Kidney (tissue), 13 donors: ENCODE measurements at regions not wholly inside any gene's neighbourhood (a gene's known extent, or its start where the extent isn't known, plus 50 kb on each side); places are given as distances from the start of the nearest gene placed in this dataset.

Source experiments
- DNase-seq, 5 donors: peaks; one replicate each; pipeline ENCODE4 v3.0.0-alpha.2; 2013 to 2020
- FAIRE-seq: peaks from 2 replicates; lab custom pipeline; 2012; peaks lifted over from hg19 to GRCh38; lab: Jason Lieb, UNC
- H3K27ac ChIP-seq, 2 donors: one replicate each; pipeline ENCODE4 v1.7.0; 2013; ENCODE audit warnings: low read depth in 2 of 2, low read length in 2 of 2, inconsistent platforms in 1 of 2
- H3K27me3 ChIP-seq: one replicate; pipeline ENCODE4 v1.7.1; 2013; ENCODE audit warnings: low read length, inconsistent platforms; ENCODE audit not compliant: control insufficient read depth, insufficient read depth
- H3K36me3 ChIP-seq, 3 donors: one replicate each; pipeline versions ENCODE4 v1.7.0 to v1.7.1; 2013; ENCODE audit warnings: low read length in 3 of 3, control low read depth in 1 of 3, inconsistent platforms in 1 of 3; ENCODE audit not compliant: insufficient read depth in 3 of 3, control insufficient read depth in 2 of 3
- H3K4me1 ChIP-seq, 3 donors: one replicate each; pipeline versions ENCODE4 v1.7.0 to v1.7.1; 2013; ENCODE audit warnings: low read length in 3 of 3, inconsistent platforms in 1 of 3, low read depth in 1 of 3; ENCODE audit not compliant: control insufficient read depth in 2 of 3, insufficient read depth in 2 of 3
- H3K4me3 ChIP-seq, 3 donors: one replicate each; pipeline versions ENCODE4 v1.7.0 to v1.8.1; 2013; ENCODE audit warnings: low read length in 3 of 3, control low read depth in 1 of 3, inconsistent platforms in 1 of 3
- H3K9ac ChIP-seq, 3 donors: one replicate each; pipeline versions ENCODE4 v1.7.0 to v1.7.1; 2013; ENCODE audit warnings: low read length in 3 of 3, control low read depth in 1 of 3, inconsistent platforms in 1 of 3
- H3K9me3 ChIP-seq, 3 donors: one replicate each; pipeline versions ENCODE4 v1.7.0 to v1.7.1; 2013; ENCODE audit warnings: low read length in 3 of 3, control low read depth in 1 of 3, inconsistent platforms in 1 of 3; ENCODE audit not compliant: control insufficient read depth in 2 of 3, insufficient read depth in 1 of 3
- intact Hi-C: fragments of 100-400 bp; cut with DNase I; formaldehyde crosslinking; loops from one replicate; pipeline ENCODE4 v1.11.1; 2022
- TF ChIP-seq, protein P1 (sequence below): IDR thresholded peaks from 3 replicates; pipeline ENCODE4 v1.5.1; 2012; ENCODE audit warnings: mild to moderate bottlenecking, moderate library complexity, borderline replicate concordance; ENCODE audit not compliant: insufficient read depth; ENCODE audit errors: extremely low read depth
- donor health status: control.
- donor health status: control.
- donor health status: control.
- donor health status: control.
- donor health status: control.
- donor health status: DM: yes; HTN: yes; CAD: no.
- donor health status: Normal renal cell carcinoma (clear cell type).

DNA sequence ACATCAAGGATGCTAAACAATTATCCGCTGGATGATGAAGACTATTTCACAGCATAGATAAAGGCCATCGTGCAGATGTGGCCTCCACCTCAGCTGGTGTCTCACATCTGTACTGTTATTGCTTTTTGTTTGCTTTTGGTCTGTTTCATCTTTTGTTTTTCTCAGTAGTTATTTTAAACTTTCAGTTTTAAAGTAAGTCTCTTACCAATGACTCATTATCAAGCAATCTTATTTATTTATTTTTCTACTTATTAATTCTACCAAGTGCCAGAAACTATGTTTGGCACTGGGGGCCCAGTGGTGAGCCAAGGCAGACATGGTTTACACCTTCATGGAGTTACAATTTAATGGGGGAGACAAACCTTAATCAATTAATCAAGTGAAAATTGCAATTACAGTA, 250.9 kb upstream of the TMEM72 start:
- intact Hi-C loops = no loop called here
- FAIRE-seq (no peak), DNase-seq (no peak)
- H3K9me3 ChIP-seq = no peaks in the 10 kb centered on the region
- TF ChIP-seq, protein P1, sequence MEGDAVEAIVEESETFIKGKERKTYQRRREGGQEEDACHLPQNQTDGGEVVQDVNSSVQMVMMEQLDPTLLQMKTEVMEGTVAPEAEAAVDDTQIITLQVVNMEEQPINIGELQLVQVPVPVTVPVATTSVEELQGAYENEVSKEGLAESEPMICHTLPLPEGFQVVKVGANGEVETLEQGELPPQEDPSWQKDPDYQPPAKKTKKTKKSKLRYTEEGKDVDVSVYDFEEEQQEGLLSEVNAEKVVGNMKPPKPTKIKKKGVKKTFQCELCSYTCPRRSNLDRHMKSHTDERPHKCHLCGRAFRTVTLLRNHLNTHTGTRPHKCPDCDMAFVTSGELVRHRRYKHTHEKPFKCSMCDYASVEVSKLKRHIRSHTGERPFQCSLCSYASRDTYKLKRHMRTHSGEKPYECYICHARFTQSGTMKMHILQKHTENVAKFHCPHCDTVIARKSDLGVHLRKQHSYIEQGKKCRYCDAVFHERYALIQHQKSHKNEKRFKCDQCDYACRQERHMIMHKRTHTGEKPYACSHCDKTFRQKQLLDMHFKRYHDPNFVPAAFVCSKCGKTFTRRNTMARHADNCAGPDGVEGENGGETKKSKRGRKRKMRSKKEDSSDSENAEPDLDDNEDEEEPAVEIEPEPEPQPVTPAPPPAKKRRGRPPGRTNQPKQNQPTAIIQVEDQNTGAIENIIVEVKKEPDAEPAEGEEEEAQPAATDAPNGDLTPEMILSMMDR = no peak
- no peak overlapping the region for H3K9ac ChIP-seq
- H3K4me3 ChIP-seq = no peak overlapping the region
- no peaks in the 10 kb centered on the region for H3K27me3 ChIP-seq
- no peaks in the 10 kb centered on the region for H3K4me1 ChIP-seq
- H3K27ac ChIP-seq = no peak overlapping the region
- H3K36me3 ChIP-seq = no peaks in the 10 kb centered on the region

- FAIRE-seq = no peak
- Histone ChIP-seq H3K4me3 (no peak overlapping the region), H3K27me3 (no peaks in the 10 kb centered on the region), H3K9ac (no peak overlapping the region), H3K36me3 (no peaks in the 10 kb centered on the region), H3K4me1 (no peaks in the 10 kb centered on the region), H3K27ac (no peak overlapping the region), H3K9me3 (no peaks in the 10 kb centered on the region)
- intact Hi-C loops = no loop called here
- no peak for DNase-seq
- TF ChIP-seq, protein P1 = no peak
These were observed 249.1 kb upstream of the TMEM72 start for GRCh38 chr10:44662051-44662450.

GRCh38 chr10:44668336-44668735, 242.8 kb upstream of the TMEM72 start:
- FAIRE-seq = no peak
- DNase-seq = no peak
- H3K4me1 ChIP-seq = peaks cover 0 to 1% (median 0%) of the 10 kb centered on the region in 3 donors
- H3K36me3 ChIP-seq = no peaks in the 10 kb centered on the region
- H3K4me3 ChIP-seq = no peak overlapping the region
- no peaks in the 10 kb centered on the region for H3K27me3 ChIP-seq
- intact Hi-C loops = no loop called here
- H3K9ac ChIP-seq = no peak overlapping the region
- TF ChIP-seq, protein P1 = no peak
- no peak overlapping the region for H3K27ac ChIP-seq
- H3K9me3 ChIP-seq = no peaks in the 10 kb centered on the region

- no peak overlapping the region for H3K4me3 ChIP-seq
- no peaks in the 10 kb centered on the region for H3K36me3 ChIP-seq
- H3K4me1 ChIP-seq = peaks cover 0 to 3% (median 0%) of the 10 kb centered on the region in 3 donors
- intact Hi-C loops = no loop called here
- peaks cover 0 to 4% (median 0%) of the 10 kb centered on the region in 3 donors for H3K9me3 ChIP-seq
- H3K27me3 ChIP-seq = no peaks in the 10 kb centered on the region
- H3K9ac ChIP-seq = no peak overlapping the region
- TF ChIP-seq, protein P1 = no peak
- FAIRE-seq = no peak
- DNase-seq = no peak
- H3K27ac ChIP-seq = no peak overlapping the region
These were observed 239.8 kb upstream of the TMEM72 start for GRCh38 chr10:44671319-44671718.
